Testis (tissue), 2 donors: ENCODE measurements at regions not wholly inside any gene's neighbourhood (a gene's known extent, or its start where the extent isn't known, plus 50 kb on each side); places are given as distances from the start of the nearest gene placed in this dataset.

Experiments used
- DNase-seq: peaks from one replicate; pipeline ENCODE4 v3.0.0-alpha.2; 2019
- H3K27ac ChIP-seq, 2 donors: fragments of 200-600 bp; sonication (generic); one replicate each; pipeline ENCODE4 v1.5.1; 2019
- H3K27me3 ChIP-seq: fragments of 200-600 bp; sonication (generic); one replicate; pipeline ENCODE4 v1.5.1; 2019
- H3K36me3 ChIP-seq: fragments of 200-600 bp; sonication (generic); one replicate; pipeline ENCODE4 v1.5.1; 2017; ENCODE audit warnings: low read depth; ENCODE audit errors: missing control alignments
- H3K4me1 ChIP-seq: fragments of 200-600 bp; sonication (generic); one replicate; pipeline ENCODE4 v1.5.1; 2019
- H3K4me3 ChIP-seq, 2 donors: fragments of 200-600 bp; sonication (generic); one replicate each; pipeline ENCODE4 v1.5.1; 2017 to 2019
- H3K9me3 ChIP-seq: fragments of 200-600 bp; sonication (generic); one replicate; pipeline ENCODE4 v1.5.1; 2017
- CTCF ChIP-seq, 3 experiments: fragments of 450-650 bp in 2 of 3; fragments of 200-600 bp in 1 of 3; sonication (generic) in 1 of 3; IDR thresholded peaks; one replicate each; pipeline ENCODE4 v1.5.1; 2016 to 2019; ENCODE audit warnings: antibody characterized with exemption in 3 of 3, mild to moderate bottlenecking in 2 of 3, moderate library complexity in 1 of 3
- POLR2A ChIP-seq: fragments of 450-650 bp; IDR thresholded peaks from one replicate; pipeline ENCODE4 v1.6.1; 2017; ENCODE audit warnings: antibody characterized with exemption, mild to moderate bottlenecking, moderate library complexity
- WGBS, 2 donors: methylation state at CpG; one replicate each; pipeline ENCODE4 v1.1.5; 2018; 5-methylcytosine and 5-hydroxymethylcytosine counted together
- intact Hi-C: fragments of 100-400 bp; cut with DNase I; formaldehyde crosslinking; loops from one replicate; pipeline ENCODE4 v1.15.1; 2023; ENCODE audit warnings: low total_unique reads

DNA sequence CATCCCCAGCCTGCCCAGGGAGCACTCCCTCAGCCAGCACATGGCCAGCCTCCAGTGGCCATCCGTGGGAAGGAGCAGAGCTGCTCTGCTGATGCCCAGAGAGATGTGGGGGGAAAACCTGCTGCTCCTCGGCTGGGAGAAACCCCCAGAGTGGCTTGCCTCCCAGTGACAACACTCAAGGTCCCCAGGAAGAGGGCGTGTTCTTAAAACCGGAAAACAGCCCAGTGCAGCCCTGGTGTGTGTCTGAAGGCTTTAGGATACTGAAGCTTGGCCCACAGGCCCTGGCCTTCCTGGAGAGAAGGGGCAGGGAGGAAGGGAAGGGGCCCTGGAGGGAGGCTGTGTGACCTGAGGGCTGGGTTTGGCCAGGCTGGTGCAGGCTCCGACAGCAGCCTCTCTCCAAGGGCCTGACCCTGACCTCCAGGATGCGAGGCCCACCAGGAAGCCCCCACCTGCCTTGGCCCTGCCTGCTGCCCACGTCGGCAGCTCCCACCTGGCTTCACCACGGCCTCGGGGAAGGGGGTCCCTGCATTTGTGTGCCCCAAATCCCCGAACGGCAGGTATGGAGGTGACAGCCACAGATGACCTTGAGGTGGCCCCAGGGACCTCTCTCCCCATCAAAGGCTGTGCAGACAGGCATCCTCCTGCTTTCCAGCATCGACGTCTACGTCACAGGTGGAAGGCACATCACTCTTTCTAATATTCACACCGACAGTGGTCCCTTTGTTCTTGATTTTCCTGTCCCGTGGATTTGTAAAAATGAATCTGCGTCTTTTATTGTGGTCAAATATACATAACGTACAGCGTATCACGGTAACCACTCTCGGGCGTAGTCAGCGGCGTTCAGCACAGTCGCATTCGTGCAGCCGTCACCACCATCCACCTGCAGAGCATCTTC is 190.0 kb upstream of the C14orf180 start:
- 83% methylated on average over 26 to 28 of the region's 28 CpGs for WGBS, 2 donors
- intact Hi-C loops = no loop called here

DNA sequence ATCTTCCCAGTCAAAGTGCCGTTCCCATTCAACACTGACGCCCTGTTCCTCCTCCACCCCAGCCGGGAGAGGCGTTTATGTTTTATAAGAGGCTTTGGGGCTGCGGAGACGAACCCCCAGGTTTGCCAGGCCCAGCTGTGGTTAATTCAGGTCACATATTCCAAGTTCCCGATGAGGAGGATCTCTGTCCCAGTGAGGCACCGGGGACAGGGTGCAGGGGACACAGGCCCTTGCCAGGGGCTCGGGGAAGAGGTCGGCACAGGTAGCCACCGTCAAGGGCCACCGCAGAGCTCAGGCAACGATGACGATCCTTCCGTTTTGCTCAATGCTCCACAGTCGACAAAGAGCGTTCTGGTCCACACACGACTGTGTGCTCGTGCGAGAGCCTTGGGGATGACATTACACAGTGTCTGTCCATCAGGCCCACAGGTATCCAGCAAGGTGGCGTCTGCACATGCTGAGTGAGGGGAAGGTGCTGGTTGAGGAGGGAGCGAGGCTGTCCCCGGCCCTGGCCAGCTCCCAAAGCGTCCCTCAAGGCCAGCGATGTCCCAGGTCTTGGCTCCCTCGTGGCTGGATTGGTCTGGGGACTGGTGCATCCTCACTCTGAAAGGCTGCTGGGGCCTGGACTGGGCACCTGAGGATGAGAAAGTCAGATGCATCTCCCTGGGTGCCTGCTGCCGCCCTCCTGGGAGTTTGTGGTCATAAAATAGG is 189.2 kb upstream of the C14orf180 start:
- no peaks in the 10 kb centered on the region for H3K27me3 ChIP-seq
- no peak overlapping the region for H3K27ac ChIP-seq
- intact Hi-C loops = no loop called here
- no peaks in the 10 kb centered on the region for H3K9me3 ChIP-seq
- no peak for TF ChIP-seq POLR2A
- TF ChIP-seq CTCF (IDR thresholded peaks at IDR 0.05) = no peak
- peak; percentile 9 for DNase-seq
- WGBS, 2 donors = 94 to 95% methylated on average over 16 to 27 of the region's 27 CpGs
- H3K36me3 ChIP-seq = no peaks in the 10 kb centered on the region
- H3K4me1 ChIP-seq = peaks cover 15% of the 10 kb centered on the region
- H3K4me3 ChIP-seq = no peak overlapping the region

More for the DNA sequence above, 190.0 kb upstream of the C14orf180 start:
- no peaks in the 10 kb centered on the region for H3K9me3 ChIP-seq
- DNase-seq = peak; percentile 8
- H3K27me3 ChIP-seq = no peaks in the 10 kb centered on the region
- H3K36me3 ChIP-seq = no peaks in the 10 kb centered on the region
- no peak overlapping the region for H3K4me3 ChIP-seq
- TF ChIP-seq CTCF (IDR thresholded peaks at IDR 0.05) (no peak), POLR2A (no peak)
- no peak overlapping the region for H3K27ac ChIP-seq
- H3K4me1 ChIP-seq = peaks cover 9% of the 10 kb centered on the region

DNA sequence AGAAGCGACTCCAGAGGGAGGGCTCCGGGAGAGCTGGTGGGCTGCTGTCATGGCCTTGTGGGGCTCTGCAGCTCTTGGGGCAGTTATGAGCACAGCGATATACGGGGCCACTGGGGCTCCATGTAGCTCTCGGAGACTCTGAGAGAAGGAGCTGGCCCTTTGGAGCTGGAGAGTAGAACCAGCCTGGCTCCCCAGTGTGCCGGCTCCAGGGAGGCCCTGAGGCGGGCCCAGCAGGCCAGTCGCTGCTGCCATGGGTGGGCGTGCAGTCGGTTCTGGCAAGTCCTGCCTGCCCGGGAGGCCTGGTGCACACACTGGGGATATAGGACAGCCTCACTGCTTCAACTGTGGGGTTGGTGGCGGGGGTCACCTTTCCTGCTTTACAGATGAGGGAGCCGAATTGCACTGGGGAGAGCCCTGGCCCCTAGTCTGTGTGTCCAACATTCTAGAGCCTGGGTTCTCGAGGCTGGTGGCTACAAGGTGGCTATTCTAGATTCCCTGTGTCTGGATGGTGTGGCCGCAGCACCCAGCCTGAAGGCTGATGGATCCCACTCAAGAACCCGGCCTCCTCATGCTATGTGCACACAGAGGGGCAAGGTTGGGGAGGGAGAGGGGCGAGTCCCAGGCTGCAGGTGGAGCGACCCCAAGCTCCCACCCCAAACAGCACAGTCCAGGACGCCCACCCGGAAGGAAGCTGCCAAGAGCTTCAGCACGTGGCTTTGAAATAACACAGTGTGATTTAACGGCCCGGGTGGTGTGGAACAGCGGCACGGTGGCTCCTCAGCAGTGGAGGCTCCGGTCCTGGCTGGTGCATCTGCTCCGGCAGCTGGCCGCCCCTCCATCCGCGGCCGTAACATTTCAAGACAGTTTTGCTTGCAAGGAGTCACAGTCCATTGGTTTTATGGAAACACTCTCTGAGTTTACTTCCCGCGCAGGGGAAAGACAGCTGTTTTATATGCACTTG is 188.3 kb upstream of the C14orf180 start:
- H3K27ac ChIP-seq = no peak overlapping the region
- H3K36me3 ChIP-seq = no peaks in the 10 kb centered on the region
- 83 to 84% methylated on average over 21 to 33 of the region's 33 CpGs for WGBS, 2 donors
- H3K4me1 ChIP-seq = peaks cover 18% of the 10 kb centered on the region
- no peak overlapping the region for H3K4me3 ChIP-seq
- H3K9me3 ChIP-seq = no peaks in the 10 kb centered on the region
- no peaks in the 10 kb centered on the region for H3K27me3 ChIP-seq
- DNase-seq = peak; percentile 8
- TF ChIP-seq CTCF (IDR thresholded peaks at IDR 0.05) (no peak), POLR2A (no peak)
- intact Hi-C loops = no loop called here

GRCh38 chr14:104392001-104392395 is 187.6 kb upstream of the C14orf180 start:
- no peak for DNase-seq
- WGBS, 2 donors = 81 to 83% methylated on average over 6 of the region's 6 CpGs
- H3K4me1 ChIP-seq = peaks cover 20% of the 10 kb centered on the region

More at GRCh38 chr14:104392001-104392395, 187.6 kb upstream of the C14orf180 start:
- H3K4me3 ChIP-seq = no peak overlapping the region
- H3K27ac ChIP-seq = no peak overlapping the region
- no peaks in the 10 kb centered on the region for H3K36me3 ChIP-seq
- TF ChIP-seq CTCF (IDR thresholded peaks at IDR 0.05) (no peak), POLR2A (no peak)
- intact Hi-C loops = no loop called here
- no peaks in the 10 kb centered on the region for H3K27me3 ChIP-seq
- no peaks in the 10 kb centered on the region for H3K9me3 ChIP-seq
